ENCODE measurements at regions not wholly inside any gene's neighbourhood (a gene's known extent, or its start where the extent isn't known, plus 50 kb on each side); places are given as distances from the start of the nearest gene placed in this dataset.

GRCh38 chr2:219954331-219954730 is 326.9 kb downstream of the SLC4A3 start:
- H3K4me1 Mint-ChIP-seq: no peaks in the 10 kb centered on the region
- H3K27ac Mint-ChIP-seq: no peak overlapping the region

GRCh38 chr2:219957820-219958219 is 330.4 kb downstream of the SLC4A3 start:
- ATAC-seq (no peak), DNase-seq (ENCODE audit: low spot score in 2 of 2) (no peak)
- Mint-ChIP-seq H3K36me3 (no peaks in the 10 kb centered on the region), H3K27ac (no peak overlapping the region), H3K4me1 (no peaks in the 10 kb centered on the region), H3K9me3 (peaks cover 5% of the 10 kb centered on the region), H3K4me3 (no peak overlapping the region)

More at GRCh38 chr2:219954331-219954730, 326.9 kb downstream of the SLC4A3 start:
- ATAC-seq (no peak), DNase-seq (ENCODE audit: low spot score in 2 of 2) (no peak)
- H3K9me3 Mint-ChIP-seq: peaks cover 5% of the 10 kb centered on the region
- H3K4me3 Mint-ChIP-seq: no peak overlapping the region
- no peaks in the 10 kb centered on the region for H3K36me3 Mint-ChIP-seq

- H3K9me3 Mint-ChIP-seq: peaks cover 5% of the 10 kb centered on the region
- H3K4me3 Mint-ChIP-seq: no peak overlapping the region
- DNase-seq (ENCODE audit: low spot score in 2 of 2): no peak
- no peak overlapping the region for H3K27ac Mint-ChIP-seq
- no peak for ATAC-seq
- H3K4me1 Mint-ChIP-seq: no peaks in the 10 kb centered on the region
- H3K36me3 Mint-ChIP-seq: no peaks in the 10 kb centered on the region
Observed at GRCh38 chr2:219958941-219959340, 331.5 kb downstream of the SLC4A3 start.

GRCh38 chr2:219959471-219959870 is 332.0 kb downstream of the SLC4A3 start:
- no peak overlapping the region for H3K27ac Mint-ChIP-seq
- no peaks in the 10 kb centered on the region for H3K36me3 Mint-ChIP-seq
- no peak for DNase-seq (ENCODE audit: low spot score in 2 of 2)
- no peak for ATAC-seq
- peaks cover 5% of the 10 kb centered on the region for H3K9me3 Mint-ChIP-seq
- H3K4me1 Mint-ChIP-seq: no peaks in the 10 kb centered on the region
- H3K4me3 Mint-ChIP-seq: no peak overlapping the region

GRCh38 chr2:219961947-219962498 is 334.6 kb downstream of the SLC4A3 start:
- DNase-seq (ENCODE audit: low spot score in 2 of 2) (no peak), ATAC-seq (no peak)
- Mint-ChIP-seq H3K4me3 (no peak overlapping the region), H3K9me3 (peaks cover 2% of the 10 kb centered on the region), H3K36me3 (no peaks in the 10 kb centered on the region), H3K4me1 (no peaks in the 10 kb centered on the region), H3K27ac (no peak overlapping the region)

- Mint-ChIP-seq H3K4me3 (no peak overlapping the region), H3K27ac (no peak overlapping the region), H3K9me3 (peaks cover 1% of the 10 kb centered on the region), H3K4me1 (no peaks in the 10 kb centered on the region), H3K36me3 (no peaks in the 10 kb centered on the region)
- DNase-seq (ENCODE audit: low spot score in 2 of 2) (no peak), ATAC-seq (no peak)
Observed at GRCh38 chr2:219962801-219963200, 335.4 kb downstream of the SLC4A3 start.

- H3K36me3 Mint-ChIP-seq: no peaks in the 10 kb centered on the region
- no peak overlapping the region for H3K27ac Mint-ChIP-seq
- H3K9me3 Mint-ChIP-seq: peaks cover 2% of the 10 kb centered on the region
- no peak for ATAC-seq
- no peak for DNase-seq (ENCODE audit: low spot score in 2 of 2)
- H3K4me3 Mint-ChIP-seq: no peak overlapping the region
- no peaks in the 10 kb centered on the region for H3K4me1 Mint-ChIP-seq
Observed at GRCh38 chr2:219965287-219966194, 338.1 kb downstream of the SLC4A3 start.

- H3K9me3 Mint-ChIP-seq: peaks cover 2% of the 10 kb centered on the region
- H3K36me3 Mint-ChIP-seq: no peaks in the 10 kb centered on the region
- DNase-seq (ENCODE audit: low spot score in 2 of 2) (no peak), ATAC-seq (no peak)
- no peaks in the 10 kb centered on the region for H3K4me1 Mint-ChIP-seq
- no peak overlapping the region for H3K27ac Mint-ChIP-seq
- H3K4me3 Mint-ChIP-seq: no peak overlapping the region
Observed at GRCh38 chr2:219967247-219968245, 340.1 kb downstream of the SLC4A3 start.

GRCh38 chr2:219968685-219969345 is 341.4 kb downstream of the SLC4A3 start:
- Mint-ChIP-seq H3K27ac (no peak overlapping the region), H3K9me3 (peaks cover 2% of the 10 kb centered on the region), H3K4me1 (no peaks in the 10 kb centered on the region), H3K36me3 (no peaks in the 10 kb centered on the region), H3K4me3 (no peak overlapping the region)
- DNase-seq (ENCODE audit: low spot score in 2 of 2) (no peak), ATAC-seq (no peak)

- no peaks in the 10 kb centered on the region for H3K36me3 Mint-ChIP-seq
- H3K4me1 Mint-ChIP-seq: no peaks in the 10 kb centered on the region
- ATAC-seq (no peak), DNase-seq (ENCODE audit: low spot score in 2 of 2) (no peak)
- no peak overlapping the region for H3K4me3 Mint-ChIP-seq
- H3K27ac Mint-ChIP-seq: no peak overlapping the region
- peaks cover 2% of the 10 kb centered on the region for H3K9me3 Mint-ChIP-seq
Observed at GRCh38 chr2:219969508-219969907, 342.1 kb downstream of the SLC4A3 start.

GRCh38 chr2:219973136-219973535 is 345.7 kb downstream of the SLC4A3 start:
- Mint-ChIP-seq H3K36me3 (no peaks in the 10 kb centered on the region), H3K27ac (no peak overlapping the region), H3K4me3 (no peak overlapping the region), H3K4me1 (no peaks in the 10 kb centered on the region), H3K9me3 (peaks cover 2% of the 10 kb centered on the region)
- DNase-seq (ENCODE audit: low spot score in 2 of 2) (no peak), ATAC-seq (no peak)

- Mint-ChIP-seq H3K36me3 (no peaks in the 10 kb centered on the region), H3K4me3 (no peak overlapping the region), H3K9me3 (no peaks in the 10 kb centered on the region), H3K27ac (no peak overlapping the region), H3K4me1 (no peaks in the 10 kb centered on the region)
- DNase-seq (ENCODE audit: low spot score in 2 of 2): no peak
- no peak for ATAC-seq
Observed at GRCh38 chr2:219976871-219977270, 349.4 kb downstream of the SLC4A3 start.

GRCh38 chr2:219980638-219981037 is 353.2 kb downstream of the SLC4A3 start:
- H3K9me3 Mint-ChIP-seq: no peaks in the 10 kb centered on the region

GRCh38 chr2:219983836-219984235 is 356.4 kb downstream of the SLC4A3 start:
- Mint-ChIP-seq H3K27ac (no peak overlapping the region), H3K36me3 (no peaks in the 10 kb centered on the region), H3K4me3 (no peak overlapping the region), H3K4me1 (no peaks in the 10 kb centered on the region), H3K9me3 (no peaks in the 10 kb centered on the region)
- ATAC-seq (no peak), DNase-seq (ENCODE audit: low spot score in 2 of 2) (no peak)

More at GRCh38 chr2:219980638-219981037, 353.2 kb downstream of the SLC4A3 start:
- no peaks in the 10 kb centered on the region for H3K4me1 Mint-ChIP-seq
- no peak overlapping the region for H3K4me3 Mint-ChIP-seq
- H3K36me3 Mint-ChIP-seq: no peaks in the 10 kb centered on the region
- ATAC-seq (no peak), DNase-seq (ENCODE audit: low spot score in 2 of 2) (no peak)
- H3K27ac Mint-ChIP-seq: no peak overlapping the region

GRCh38 chr2:219985017-219985416 is 357.6 kb downstream of the SLC4A3 start:
- H3K27ac Mint-ChIP-seq: no peak overlapping the region
- no peaks in the 10 kb centered on the region for H3K4me1 Mint-ChIP-seq
- no peak overlapping the region for H3K4me3 Mint-ChIP-seq
- no peaks in the 10 kb centered on the region for H3K9me3 Mint-ChIP-seq
- DNase-seq (ENCODE audit: low spot score in 2 of 2) (no peak), ATAC-seq (no peak)
- H3K36me3 Mint-ChIP-seq: no peaks in the 10 kb centered on the region

Measured in stimulated activated effector memory CD8-positive, alpha-beta T cell treated with anti-CD3 and anti-CD28 coated beads, Interleukin-12 subunit alpha, Interleukin-12 subunit beta, amount 100 ng/mL, for 72 hours (primary cell).